Memory B cell (primary cell): ENCODE measurements at regions not wholly inside any gene's neighbourhood (a gene's known extent, or its start where the extent isn't known, plus 50 kb on each side); places are given as distances from the start of the nearest gene placed in this dataset.

Experiments used
- ATAC-seq: fragments of 150-1000 bp; cut with Tn5 transposase; 2 replicates; pipeline ENCODE4 v1.10.0; 2021; ENCODE audit warnings: low read depth, mild to moderate bottlenecking, moderate library complexity
- DNase-seq, 2 donors: peaks; one replicate each; pipeline ENCODE4 v3.0.0; 2022; ENCODE audit warnings: low spot score in 2 of 2
- H3K27ac Mint-ChIP-seq: one replicate; pipeline ENCODE4 v1.8.0; 2022; ENCODE audit warnings: mild to moderate bottlenecking, moderate library complexity, mixed read lengths
- H3K27me3 Mint-ChIP-seq: one replicate; pipeline ENCODE4 v1.8.0; 2022; ENCODE audit warnings: mixed read lengths
- H3K36me3 Mint-ChIP-seq: one replicate; pipeline ENCODE4 v1.8.0; 2022; ENCODE audit warnings: mild to moderate bottlenecking, mixed read lengths
- H3K4me1 Mint-ChIP-seq: one replicate; pipeline ENCODE4 v1.8.0; 2022; ENCODE audit warnings: mixed read lengths
- H3K4me3 Mint-ChIP-seq: one replicate; pipeline ENCODE4 v1.8.0; 2022; ENCODE audit warnings: mild to moderate bottlenecking, moderate library complexity, mixed read lengths
- H3K9me3 Mint-ChIP-seq: one replicate; pipeline ENCODE4 v1.8.0; 2022; ENCODE audit warnings: mixed read lengths

DNA sequence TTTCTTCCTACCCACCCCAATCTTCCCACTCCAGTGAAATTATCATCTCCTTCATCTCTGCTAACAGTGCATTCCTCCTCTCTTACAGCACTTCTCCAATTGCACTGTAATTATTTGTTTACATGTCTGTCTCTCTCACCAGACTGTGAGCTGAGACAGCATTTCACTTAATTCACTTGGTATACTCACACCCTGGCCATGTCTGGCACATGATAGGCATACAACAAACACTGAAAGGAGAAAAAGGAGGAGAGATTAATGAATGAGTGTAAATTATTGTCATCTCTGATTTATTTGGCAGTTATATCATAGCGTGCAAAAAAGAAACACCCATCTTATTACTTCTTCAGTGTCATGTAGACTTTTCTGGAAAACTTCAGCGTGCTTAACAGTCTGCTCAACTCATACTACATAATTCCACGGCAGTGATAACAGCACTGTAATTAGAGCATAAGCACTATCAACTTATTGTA, 452.3 kb downstream of the ADAMTS20 start:
- no peak for DNase-seq
- H3K4me3 Mint-ChIP-seq, result no peak overlapping the region
- H3K27me3 Mint-ChIP-seq, result peaks cover 5% of the 10 kb centered on the region
- H3K27ac Mint-ChIP-seq, result no peak overlapping the region
- H3K36me3 Mint-ChIP-seq, result no peaks in the 10 kb centered on the region
- no peaks in the 10 kb centered on the region for H3K4me1 Mint-ChIP-seq
- no peak for ATAC-seq
- H3K9me3 Mint-ChIP-seq, result no peaks in the 10 kb centered on the region

GRCh38 chr12:43098766-43099550, 453.0 kb downstream of the ADAMTS20 start:
- Mint-ChIP-seq H3K36me3 (no peaks in the 10 kb centered on the region), H3K4me1 (no peaks in the 10 kb centered on the region), H3K9me3 (no peaks in the 10 kb centered on the region), H3K4me3 (no peak overlapping the region), H3K27me3 (peaks cover 5% of the 10 kb centered on the region), H3K27ac (no peak overlapping the region)
- ATAC-seq (no peak), DNase-seq (no peak)

GRCh38 chr12:43098071-43098470, 453.9 kb downstream of the ADAMTS20 start:
- Mint-ChIP-seq H3K27me3 (peaks cover 5% of the 10 kb centered on the region), H3K36me3 (no peaks in the 10 kb centered on the region), H3K27ac (no peak overlapping the region), H3K9me3 (no peaks in the 10 kb centered on the region), H3K4me1 (no peaks in the 10 kb centered on the region), H3K4me3 (no peak overlapping the region)
- no peak for DNase-seq
- no peak for ATAC-seq

- Mint-ChIP-seq H3K4me3 (no peak overlapping the region), H3K36me3 (no peaks in the 10 kb centered on the region), H3K9me3 (no peaks in the 10 kb centered on the region), H3K27ac (no peak overlapping the region), H3K4me1 (no peaks in the 10 kb centered on the region), H3K27me3 (peaks cover 5% of the 10 kb centered on the region)
- no peak for DNase-seq
- no peak for ATAC-seq
These were observed 454.5 kb downstream of the ADAMTS20 start for GRCh38 chr12:43097471-43097870.

GRCh38 chr12:43095669-43096280, 456.2 kb downstream of the ADAMTS20 start:
- peaks cover 3% of the 10 kb centered on the region for H3K27me3 Mint-ChIP-seq
- DNase-seq (no peak), ATAC-seq (no peak)
- no peaks in the 10 kb centered on the region for H3K4me1 Mint-ChIP-seq
- H3K27ac Mint-ChIP-seq, result no peak overlapping the region
- no peaks in the 10 kb centered on the region for H3K36me3 Mint-ChIP-seq
- H3K9me3 Mint-ChIP-seq, result no peaks in the 10 kb centered on the region
- H3K4me3 Mint-ChIP-seq, result no peak overlapping the region

GRCh38 chr12:43094886-43095575, 457.0 kb downstream of the ADAMTS20 start:
- Mint-ChIP-seq H3K36me3 (no peaks in the 10 kb centered on the region), H3K4me1 (no peaks in the 10 kb centered on the region), H3K27me3 (peaks cover 3% of the 10 kb centered on the region), H3K4me3 (no peak overlapping the region), H3K9me3 (peaks cover 5% of the 10 kb centered on the region), H3K27ac (no peak overlapping the region)
- DNase-seq (no peak), ATAC-seq (no peak)

DNA sequence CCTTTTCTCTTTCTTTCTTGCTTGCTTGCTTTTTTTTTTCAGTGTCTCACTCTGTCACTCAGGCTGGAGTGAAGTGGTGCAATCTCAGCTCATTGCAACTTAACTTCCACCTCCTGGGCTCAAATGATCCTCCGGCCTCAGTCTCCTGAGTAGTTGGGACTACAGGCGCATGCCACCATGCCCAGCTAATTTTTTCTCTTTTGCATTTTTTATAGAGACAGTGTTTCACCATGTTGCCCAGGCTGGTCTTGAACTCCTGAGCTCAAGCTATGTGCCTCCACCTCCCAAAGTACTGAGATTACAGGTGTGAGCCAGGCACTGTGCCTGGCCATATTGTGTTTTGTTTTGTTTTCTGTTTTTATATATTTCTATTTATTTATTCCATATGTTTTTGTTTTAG, 461.0 kb downstream of the ADAMTS20 start:
- H3K4me3 Mint-ChIP-seq, result no peak overlapping the region

DNA sequence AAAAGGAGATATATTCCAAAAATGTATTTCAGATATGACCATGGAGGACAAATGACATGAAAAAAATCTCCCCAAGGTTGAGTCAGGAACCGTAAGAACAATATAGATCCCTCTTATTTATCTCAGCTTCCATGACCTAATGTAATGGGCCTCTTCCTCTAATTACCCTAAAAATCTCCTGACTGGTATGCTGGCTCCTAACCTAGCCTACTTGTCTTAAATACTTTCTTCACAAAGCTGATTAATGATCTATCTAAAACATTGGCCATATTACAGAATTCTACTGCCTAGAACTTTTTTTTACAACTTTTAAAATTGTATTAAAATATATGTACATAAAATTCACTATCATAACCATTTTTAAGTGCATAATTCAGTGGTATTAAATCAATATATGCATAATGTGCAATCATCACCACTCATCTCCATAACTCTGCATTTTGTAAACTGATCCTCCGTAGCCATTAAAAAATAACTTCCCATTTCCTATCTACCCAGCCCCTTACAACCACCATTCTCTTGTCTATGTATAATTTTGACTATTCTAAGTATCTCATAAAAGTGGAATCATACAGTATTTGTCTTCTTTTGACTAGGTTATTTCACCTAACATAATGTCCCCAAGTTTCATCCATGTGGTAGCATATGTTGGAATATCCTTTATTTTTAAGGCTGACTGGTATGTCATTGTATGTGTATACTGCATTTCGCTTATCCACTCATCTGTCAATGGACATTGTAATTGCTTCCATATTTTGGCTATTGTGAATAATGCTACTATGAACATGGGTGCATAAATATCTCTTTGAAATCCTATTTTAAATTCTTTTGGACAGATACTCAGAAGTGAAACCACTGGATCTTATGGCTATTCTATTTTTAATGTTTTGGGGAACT, 464.6 kb downstream of the ADAMTS20 start:
- no peak for DNase-seq
- Mint-ChIP-seq H3K36me3 (no peaks in the 10 kb centered on the region), H3K9me3 (peaks cover 15% of the 10 kb centered on the region), H3K4me3 (no peak overlapping the region), H3K27me3 (no peaks in the 10 kb centered on the region), H3K27ac (no peak overlapping the region), H3K4me1 (no peaks in the 10 kb centered on the region)
- ATAC-seq, result no peak

More for the DNA sequence above, 461.0 kb downstream of the ADAMTS20 start:
- DNase-seq (no peak), ATAC-seq (no peak)
- Mint-ChIP-seq H3K27ac (no peak overlapping the region), H3K27me3 (no peaks in the 10 kb centered on the region), H3K36me3 (no peaks in the 10 kb centered on the region), H3K9me3 (peaks cover 15% of the 10 kb centered on the region), H3K4me1 (no peaks in the 10 kb centered on the region)

- H3K27ac Mint-ChIP-seq, result no peak overlapping the region
- DNase-seq (no peak), ATAC-seq (no peak)
- peaks cover 3% of the 10 kb centered on the region for H3K9me3 Mint-ChIP-seq
- H3K4me3 Mint-ChIP-seq, result no peak overlapping the region
- H3K4me1 Mint-ChIP-seq, result no peaks in the 10 kb centered on the region
- peaks cover 1% of the 10 kb centered on the region for H3K27me3 Mint-ChIP-seq
- no peaks in the 10 kb centered on the region for H3K36me3 Mint-ChIP-seq
These were observed 472.5 kb downstream of the ADAMTS20 start for GRCh38 chr12:43079476-43079875.

GRCh38 chr12:43078976-43079375, 473.0 kb downstream of the ADAMTS20 start:
- Mint-ChIP-seq H3K36me3 (no peaks in the 10 kb centered on the region), H3K9me3 (peaks cover 3% of the 10 kb centered on the region), H3K27me3 (peaks cover 1% of the 10 kb centered on the region), H3K27ac (no peak overlapping the region), H3K4me3 (no peak overlapping the region), H3K4me1 (no peaks in the 10 kb centered on the region)
- DNase-seq, result no peak
- ATAC-seq, result no peak

- ATAC-seq (no peak), DNase-seq (no peak)
- H3K27ac Mint-ChIP-seq, result no peak overlapping the region
- H3K4me1 Mint-ChIP-seq, result peaks cover 2% of the 10 kb centered on the region
- H3K4me3 Mint-ChIP-seq, result no peak overlapping the region
- H3K27me3 Mint-ChIP-seq, result no peaks in the 10 kb centered on the region
- H3K36me3 Mint-ChIP-seq, result no peaks in the 10 kb centered on the region
- H3K9me3 Mint-ChIP-seq, result no peaks in the 10 kb centered on the region
These were observed 479.6 kb downstream of the ADAMTS20 start for GRCh38 chr12:43072431-43072830.

DNA sequence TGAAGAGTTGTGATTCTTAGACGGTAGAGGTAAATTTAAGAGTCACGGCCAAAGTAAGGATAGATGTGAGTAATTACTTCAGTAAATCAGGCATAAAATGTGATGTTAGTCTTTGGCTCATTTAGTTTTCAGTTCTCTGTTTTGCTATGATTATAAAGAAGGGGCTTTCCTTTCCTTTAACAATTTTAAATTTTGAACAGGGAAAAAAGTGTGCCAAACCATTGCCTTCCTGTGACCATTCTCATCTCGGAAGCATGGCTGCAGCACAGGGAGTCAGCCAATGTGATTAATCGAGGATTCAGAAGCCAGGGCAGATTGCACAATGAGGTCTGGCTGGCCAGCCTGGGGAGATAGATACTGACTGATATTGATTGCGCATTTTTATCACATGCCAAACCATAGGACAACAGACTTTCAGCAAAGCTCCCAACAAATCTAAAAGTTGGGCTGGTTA, 480.2 kb upstream of the PRICKLE1 start:
- DNase-seq (no peak), ATAC-seq (no peak)
- H3K4me1 Mint-ChIP-seq, result peaks cover 4% of the 10 kb centered on the region
- H3K36me3 Mint-ChIP-seq, result no peaks in the 10 kb centered on the region
- H3K9me3 Mint-ChIP-seq, result peaks cover 3% of the 10 kb centered on the region
- H3K27ac Mint-ChIP-seq, result no peak overlapping the region
- H3K4me3 Mint-ChIP-seq, result no peak overlapping the region
- H3K27me3 Mint-ChIP-seq, result peaks cover 4% of the 10 kb centered on the region

DNA sequence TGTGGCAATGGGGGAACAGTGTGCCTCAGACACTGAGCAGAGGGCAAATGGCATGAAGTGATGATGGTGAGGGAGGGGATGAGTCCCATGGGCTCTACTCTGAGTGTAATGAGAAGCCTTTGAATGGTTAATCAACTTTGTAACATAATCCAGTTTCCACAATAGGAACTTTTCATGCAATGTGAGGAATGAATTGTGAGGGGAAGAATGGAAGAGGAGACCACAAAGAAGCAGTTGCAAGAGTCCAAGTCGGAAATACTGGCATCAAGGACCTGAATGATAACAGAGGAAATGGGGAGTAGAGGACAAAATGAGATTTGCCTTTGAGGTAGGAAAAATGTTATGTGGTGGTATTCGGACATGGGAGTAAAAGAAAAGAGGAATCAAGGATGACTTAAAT, 476.9 kb upstream of the PRICKLE1 start:
- no peak for ATAC-seq
- H3K27ac Mint-ChIP-seq, result no peak overlapping the region
- no peaks in the 10 kb centered on the region for H3K36me3 Mint-ChIP-seq
- H3K27me3 Mint-ChIP-seq, result peaks cover 4% of the 10 kb centered on the region
- no peak overlapping the region for H3K4me3 Mint-ChIP-seq
- H3K4me1 Mint-ChIP-seq, result peaks cover 2% of the 10 kb centered on the region
- no peak for DNase-seq
- peaks cover 3% of the 10 kb centered on the region for H3K9me3 Mint-ChIP-seq
